GM19239 (cell line): ENCODE measurements at regions not wholly inside any gene's neighbourhood (a gene's known extent, or its start where the extent isn't known, plus 50 kb on each side); places are given as distances from the start of the nearest gene placed in this dataset.

ENCODE experiments used
- DNase-seq: peaks from one replicate; pipeline ENCODE4 v3.0.0; 2011; ENCODE audit warnings: low spot score; ENCODE audit not compliant: insufficient read length
- FAIRE-seq: peaks from 2 replicates; lab custom pipeline; 2011; peaks lifted over from hg19 to GRCh38; lab: Jason Lieb, UNC

DNA sequence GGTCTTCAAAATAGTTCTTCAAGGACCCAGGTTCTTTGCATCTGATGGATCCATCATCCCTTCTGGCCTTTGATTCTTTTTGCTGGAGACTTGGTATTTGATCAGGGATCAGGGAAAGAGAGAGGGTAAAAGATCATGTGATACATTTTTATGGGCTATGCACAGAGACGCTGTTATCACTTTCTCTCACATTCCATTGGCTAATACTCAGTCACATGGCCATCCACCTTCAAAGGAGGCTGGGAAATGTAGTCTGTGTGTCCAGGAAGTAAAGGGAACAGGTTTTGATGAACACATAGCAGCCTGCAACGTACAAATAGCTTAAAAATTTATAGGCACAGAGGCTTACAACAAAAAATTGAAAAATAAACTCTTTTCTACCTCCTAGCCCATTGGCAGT, 629.6 kb upstream of the FANCL start:
- DNase-seq, result no peak
- peak; percentile 14 for FAIRE-seq

- FAIRE-seq, result no peak
Observed at GRCh38 chr2:58866946-58867345, 625.8 kb upstream of the FANCL start.

DNA sequence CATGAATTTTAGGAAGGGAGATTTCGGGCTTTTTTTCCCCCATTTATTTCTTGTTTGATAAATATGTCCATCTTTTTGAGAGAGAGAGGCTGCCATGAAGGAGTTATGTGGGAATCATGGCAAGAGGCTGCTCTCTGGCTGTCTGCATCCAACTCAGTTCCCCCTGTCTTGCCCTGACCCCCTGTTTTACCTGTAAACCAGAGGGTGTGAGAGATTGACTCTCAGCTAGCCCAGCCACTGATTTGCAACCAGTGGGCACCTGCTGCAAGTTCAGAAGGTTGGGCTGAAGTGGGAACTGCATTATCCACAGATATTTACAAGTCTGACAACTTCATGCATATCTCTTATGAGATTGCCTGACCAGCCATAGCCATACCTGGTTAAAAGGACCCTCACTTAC, 625.4 kb upstream of the FANCL start:
- DNase-seq (no peak), FAIRE-seq (no peak)

More at GRCh38 chr2:58866946-58867345, 625.8 kb upstream of the FANCL start:
- DNase-seq, result no peak

DNA sequence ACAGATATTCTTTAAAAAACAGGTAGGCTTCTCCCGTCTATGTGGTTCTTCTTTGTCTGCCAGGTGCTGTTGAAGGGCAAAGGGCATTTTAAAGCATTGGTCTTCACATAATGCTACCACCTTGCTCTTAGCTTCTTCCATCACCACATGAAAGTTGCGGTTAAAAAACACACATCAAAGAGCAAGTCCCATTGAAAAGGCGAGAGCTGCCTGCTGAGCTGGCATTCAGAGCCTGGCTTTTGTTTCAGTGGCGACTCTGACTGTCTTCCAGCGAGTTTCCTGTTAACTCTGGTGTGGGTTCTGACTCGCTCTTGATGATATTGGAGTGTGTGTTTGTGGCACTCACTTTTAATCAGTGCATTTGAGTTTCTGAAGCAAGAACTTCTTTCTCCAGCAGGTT, 624.9 kb upstream of the FANCL start:
- FAIRE-seq (no peak), DNase-seq (no peak)

- peak; percentile 4 for FAIRE-seq
- DNase-seq, result no peak
Observed at GRCh38 chr2:58865436-58865835, 624.3 kb upstream of the FANCL start.

- DNase-seq (no peak), FAIRE-seq (no peak)
Observed at GRCh38 chr2:58862244-58862643, 621.1 kb upstream of the FANCL start.

- no peak for DNase-seq
- no peak for FAIRE-seq
Observed at GRCh38 chr2:58860586-58860985, 619.5 kb upstream of the FANCL start.

DNA sequence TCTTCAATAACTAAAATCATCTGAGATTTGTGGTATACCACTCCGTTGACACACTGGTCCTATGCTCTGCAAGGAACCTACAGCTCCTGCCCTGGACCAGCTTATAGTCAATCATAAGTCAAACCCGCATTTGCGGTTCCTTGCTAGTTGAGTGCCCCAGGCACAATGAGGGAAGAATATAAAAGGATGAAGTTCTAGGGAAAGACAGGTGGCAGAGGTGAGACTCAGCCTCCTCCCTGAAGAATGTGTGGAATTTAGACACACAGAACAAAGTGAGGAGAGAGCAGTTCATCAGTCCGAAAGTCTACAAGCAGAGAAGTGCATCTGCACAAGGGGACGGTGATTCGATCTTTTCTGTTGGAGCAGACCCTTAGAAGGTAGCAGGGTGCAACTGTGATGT, 615.0 kb upstream of the FANCL start:
- DNase-seq (no peak), FAIRE-seq (no peak)

DNA sequence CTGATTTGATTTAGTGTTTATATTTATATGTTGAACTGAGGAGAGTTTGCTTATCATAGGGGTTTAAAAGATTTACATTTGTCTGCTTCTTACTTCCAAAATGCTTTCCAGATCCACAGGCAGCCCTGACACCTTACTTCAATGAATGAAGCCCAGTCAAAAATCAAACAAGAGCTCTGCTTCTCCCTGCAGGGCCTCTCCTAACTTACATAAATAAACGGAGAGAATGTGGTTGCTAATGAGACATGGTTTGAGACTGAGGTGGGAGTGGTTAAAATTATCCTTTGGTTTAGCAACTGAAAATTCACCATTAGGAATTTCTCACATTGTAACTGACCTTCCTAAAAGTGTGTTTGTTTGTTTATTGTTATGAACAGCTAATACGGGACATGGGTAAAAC, 612.3 kb upstream of the FANCL start:
- no peak for DNase-seq

GRCh38 chr2:58852905-58853304, 611.8 kb upstream of the FANCL start:
- DNase-seq, result no peak

More for the DNA sequence above, 612.3 kb upstream of the FANCL start:
- no peak for FAIRE-seq

DNA sequence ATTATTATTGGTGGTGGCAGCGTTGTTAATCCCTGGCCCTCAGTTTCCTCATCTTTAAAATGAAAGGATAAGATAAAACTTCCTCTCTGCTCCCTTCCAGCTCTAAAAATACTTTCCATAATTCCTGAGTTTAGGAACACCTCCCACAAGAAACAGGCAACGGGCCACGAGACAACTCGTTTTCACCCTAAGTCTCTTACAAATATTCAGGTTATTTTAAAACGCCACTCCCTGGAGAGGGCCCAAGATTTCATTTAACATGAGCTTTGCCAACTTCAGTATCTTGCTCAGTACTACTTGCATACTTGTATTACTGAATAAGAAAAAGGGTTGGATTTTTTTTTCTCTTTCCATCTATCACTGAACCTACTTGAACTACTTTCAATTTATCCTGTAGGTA, 611.1 kb upstream of the FANCL start:
- FAIRE-seq, result no peak
- DNase-seq, result no peak

More at GRCh38 chr2:58852905-58853304, 611.8 kb upstream of the FANCL start:
- FAIRE-seq, result no peak

DNA sequence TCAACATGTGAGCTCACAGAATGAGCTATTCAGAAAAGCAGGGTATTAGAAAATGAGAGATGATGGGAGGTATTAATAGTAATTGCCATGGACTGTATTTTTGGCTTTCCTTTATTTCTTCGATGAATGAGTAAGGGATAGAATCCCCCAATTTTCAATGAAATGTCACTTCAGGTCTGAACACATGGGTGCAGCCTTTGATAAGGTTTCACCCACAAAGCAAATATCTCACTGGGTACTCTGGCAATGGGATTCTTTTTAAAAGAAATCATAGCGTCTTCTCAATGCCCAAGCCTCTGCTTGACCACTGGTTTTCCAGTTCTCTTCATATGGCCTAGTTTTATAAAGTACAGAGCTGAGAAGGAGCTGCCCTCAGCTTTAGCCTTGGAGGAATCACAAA, 610.5 kb upstream of the FANCL start:
- DNase-seq, result no peak
- no peak for FAIRE-seq

- DNase-seq (no peak), FAIRE-seq (no peak)
Observed at GRCh38 chr2:58845011-58845410, 603.9 kb upstream of the FANCL start.

DNA sequence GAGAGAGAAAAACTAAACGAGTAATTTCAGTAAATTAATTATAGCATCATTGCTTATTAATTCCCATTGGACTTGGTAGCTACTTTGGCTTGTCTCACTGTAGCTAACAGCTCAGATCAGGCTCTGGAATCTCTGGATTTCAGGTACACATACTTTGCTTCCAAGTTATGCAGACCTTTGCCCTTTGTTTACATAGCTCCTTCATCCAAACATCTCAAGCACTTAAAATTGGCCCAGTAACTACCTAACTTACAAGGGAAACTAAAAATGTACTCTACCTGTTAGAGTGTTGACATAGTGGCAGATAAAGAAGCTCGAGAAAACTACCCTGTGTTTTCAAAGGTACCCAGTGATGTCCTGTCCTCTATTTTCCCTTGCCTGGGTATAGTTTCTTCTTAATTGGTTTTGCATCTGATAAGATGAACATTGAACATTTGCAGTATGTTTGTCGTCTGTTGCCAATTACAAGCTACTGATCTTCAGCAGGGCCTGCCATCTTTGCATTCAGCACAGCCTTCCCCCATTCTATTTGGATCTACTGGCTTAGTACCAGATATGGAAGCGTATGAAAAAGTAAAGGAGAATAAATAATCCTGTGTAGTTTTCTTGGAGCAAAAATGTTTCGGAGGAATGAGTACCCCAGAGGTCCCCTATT, 601.5 kb upstream of the FANCL start:
- no peak for DNase-seq
- no peak for FAIRE-seq

DNA sequence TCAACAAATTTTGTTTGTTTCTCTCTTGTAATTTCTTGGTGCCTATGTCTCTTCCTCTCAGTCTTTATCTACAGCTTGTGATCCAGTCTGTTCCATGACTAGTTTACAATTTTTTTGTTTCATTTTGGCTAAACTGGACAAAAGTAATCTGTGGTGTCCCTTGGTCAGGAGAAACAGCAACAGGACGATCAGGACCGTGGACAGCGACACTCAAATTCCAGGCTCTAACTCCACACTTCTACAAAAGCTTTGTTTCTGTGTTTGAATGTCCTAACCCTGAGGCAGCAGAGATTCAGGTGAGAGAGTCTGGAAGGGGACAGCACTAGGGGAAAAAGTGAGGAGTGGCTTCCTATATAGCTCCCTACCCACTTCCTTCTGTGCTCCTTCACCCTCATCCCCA, 593.3 kb upstream of the FANCL start:
- FAIRE-seq (no peak), DNase-seq (no peak)

GRCh38 chr2:58826795-58827194, 585.7 kb upstream of the FANCL start:
- FAIRE-seq, result no peak
- DNase-seq, result no peak

GRCh38 chr2:58812771-58813344, 571.7 kb upstream of the FANCL start:
- FAIRE-seq, result no peak
- DNase-seq, result no peak

DNA sequence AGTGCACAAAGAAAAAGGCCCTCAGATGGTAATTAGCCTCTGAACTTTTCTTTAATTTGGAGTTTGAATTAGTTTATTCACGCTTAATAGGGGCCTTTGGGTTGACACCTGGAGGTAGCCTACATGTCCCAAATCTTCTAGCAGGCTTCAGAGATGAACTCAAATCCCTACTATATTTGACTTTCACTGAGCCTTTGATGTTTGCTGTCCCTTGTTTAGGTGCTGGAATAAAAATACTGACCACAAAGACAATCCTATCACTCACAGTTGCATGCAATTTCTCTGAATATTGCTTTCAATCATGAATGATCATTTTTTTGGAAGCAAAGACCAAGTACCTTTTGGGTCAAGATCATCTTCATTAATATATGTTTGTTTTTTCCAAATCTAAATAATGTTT, 564.0 kb upstream of the FANCL start:
- DNase-seq (no peak), FAIRE-seq (no peak)

GRCh38 chr2:58803192-58803591, 562.1 kb upstream of the FANCL start:
- no peak for FAIRE-seq
- no peak for DNase-seq

DNA sequence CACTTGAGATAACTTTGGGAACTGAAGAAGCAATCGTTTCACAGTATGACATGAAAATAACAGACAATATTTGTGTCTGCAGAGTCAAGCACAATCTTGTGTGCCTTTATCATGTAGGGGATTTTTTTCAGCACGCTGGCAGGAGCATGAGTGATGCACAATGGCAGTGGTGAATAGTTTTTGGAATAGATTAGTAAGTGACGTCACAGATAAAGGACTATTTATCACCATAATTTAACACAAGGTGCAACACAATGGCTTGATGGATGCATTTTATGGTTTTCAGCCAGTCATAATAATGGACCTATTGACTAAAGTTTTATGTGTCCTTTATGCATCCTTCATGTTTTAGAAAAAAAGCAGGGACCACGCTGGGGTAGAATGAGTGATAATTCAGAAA, 559.8 kb upstream of the FANCL start:
- FAIRE-seq, result no peak

GRCh38 chr2:58798676-58799208, 557.6 kb upstream of the FANCL start:
- no peak for DNase-seq
- no peak for FAIRE-seq

More for the DNA sequence above, 559.8 kb upstream of the FANCL start:
- DNase-seq, result no peak
